ENCODE measurements at regions not wholly inside any gene's neighbourhood (a gene's known extent, or its start where the extent isn't known, plus 50 kb on each side); places are given as distances from the start of the nearest gene placed in this dataset.

DNA sequence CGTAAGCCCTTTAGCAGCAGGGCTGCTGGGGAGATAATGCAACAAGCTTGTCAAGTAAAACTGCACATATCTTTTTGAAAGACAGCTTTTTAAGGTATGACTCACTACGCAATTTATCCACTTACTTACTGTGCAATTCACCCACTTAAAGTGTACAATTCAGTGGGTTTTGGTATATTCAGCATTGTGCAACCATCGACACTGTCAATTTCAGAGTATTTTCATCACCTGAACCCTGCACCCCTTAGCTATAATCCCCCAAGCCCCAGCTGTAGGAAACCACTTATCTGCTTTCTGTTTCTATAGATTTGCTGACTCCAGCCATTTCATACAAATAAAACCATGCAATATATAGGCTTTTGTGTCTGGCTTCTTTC, 168.0 kb downstream of the PTPN20 start:
- H3K4me3 ChIP-seq (ENCODE audit: low read depth, low read length) = no peak overlapping the region
- POLR2A ChIA-PET = no interaction called here
- no peaks in the 10 kb centered on the region for H3K36me3 ChIP-seq (ENCODE audit: control insufficient read depth in 2 of 2, insufficient read depth in 1 of 2, low read length in 2 of 2)
- TF ChIP-seq ZNF248 (tag by site-specific recombination; IDR thresholded peaks at IDR 0.05) (no peak), ZNF133 (tag by site-specific recombination; IDR thresholded peaks at IDR 0.05) (no peak)
- TF ChIP-seq, protein P1, sequence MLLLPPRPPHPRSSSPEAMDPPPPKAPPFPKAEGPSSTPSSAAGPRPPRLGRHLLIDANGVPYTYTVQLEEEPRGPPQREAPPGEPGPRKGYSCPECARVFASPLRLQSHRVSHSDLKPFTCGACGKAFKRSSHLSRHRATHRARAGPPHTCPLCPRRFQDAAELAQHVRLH (tag by site-specific recombination; IDR thresholded peaks at IDR 0.05) = no peak
- TF ChIP-seq, protein P2, sequence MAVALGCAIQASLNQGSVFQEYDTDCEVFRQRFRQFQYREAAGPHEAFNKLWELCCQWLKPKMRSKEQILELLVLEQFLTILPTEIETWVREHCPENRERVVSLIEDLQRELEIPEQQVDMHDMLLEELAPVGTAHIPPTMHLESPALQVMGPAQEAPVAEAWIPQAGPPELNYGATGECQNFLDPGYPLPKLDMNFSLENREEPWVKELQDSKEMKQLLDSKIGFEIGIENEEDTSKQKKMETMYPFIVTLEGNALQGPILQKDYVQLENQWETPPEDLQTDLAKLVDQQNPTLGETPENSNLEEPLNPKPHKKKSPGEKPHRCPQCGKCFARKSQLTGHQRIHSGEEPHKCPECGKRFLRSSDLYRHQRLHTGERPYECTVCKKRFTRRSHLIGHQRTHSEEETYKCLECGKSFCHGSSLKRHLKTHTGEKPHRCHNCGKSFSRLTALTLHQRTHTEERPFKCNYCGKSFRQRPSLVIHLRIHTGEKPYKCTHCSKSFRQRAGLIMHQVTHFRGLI (tag by site-specific recombination; IDR thresholded peaks at IDR 0.05) = no peak
- CTCF ChIA-PET = no interaction called here
- no peaks in the 10 kb centered on the region for H3K9me3 ChIP-seq (ENCODE audit: control insufficient read depth, insufficient read depth, low read depth, low read length)
- H3K27ac ChIP-seq (ENCODE audit: extremely low read depth, low read depth, low read length) = no peak overlapping the region
- no peaks in the 10 kb centered on the region; the same call in 1 of the 2 replicates for H3K4me1 ChIP-seq (ENCODE audit: control insufficient read depth, insufficient read depth, low read length)

DNA sequence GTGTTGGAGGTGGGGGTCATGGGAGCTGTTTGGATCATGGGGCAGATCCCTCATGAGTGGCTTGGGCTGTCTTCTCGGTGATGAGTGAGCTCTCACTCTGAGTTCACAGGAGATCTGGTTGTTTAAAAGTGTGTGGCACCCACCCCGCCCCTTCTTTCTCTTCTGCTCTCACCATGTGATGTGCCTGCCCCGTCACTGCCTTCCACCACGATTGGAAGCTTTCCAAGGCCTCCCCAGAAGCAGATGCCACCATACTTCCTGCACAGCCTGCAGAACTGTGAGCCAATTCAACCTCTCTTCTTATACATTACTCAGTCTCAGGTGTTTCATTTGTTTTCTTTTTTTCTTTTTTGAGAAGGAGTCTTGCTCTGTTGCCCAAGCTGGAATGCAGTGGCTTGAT, 170.0 kb downstream of the PTPN20 start:
- H3K36me3 ChIP-seq (ENCODE audit: control insufficient read depth in 2 of 2, insufficient read depth in 1 of 2, low read length in 2 of 2) = no peaks in the 10 kb centered on the region
- no peaks in the 10 kb centered on the region; the same call in 1 of the 2 replicates for H3K4me1 ChIP-seq (ENCODE audit: control insufficient read depth, insufficient read depth, low read length)
- no peak overlapping the region for H3K27ac ChIP-seq (ENCODE audit: extremely low read depth, low read depth, low read length)
- ChIA-PET CTCF (interaction anchor here (1.3 kb wide), 1 partner anchor 88 kb away, joined by 4 read pairs; no protein-coding TSS in a partner anchor), POLR2A (no interaction called here)
- TF ChIP-seq ZNF596 (tag by site-specific recombination; IDR thresholded peaks at IDR 0.05) = no peak
- TF ChIP-seq ZIC2 (tag by site-specific recombination; IDR thresholded peaks at IDR 0.05) = no peak
- TF ChIP-seq, protein P3, sequence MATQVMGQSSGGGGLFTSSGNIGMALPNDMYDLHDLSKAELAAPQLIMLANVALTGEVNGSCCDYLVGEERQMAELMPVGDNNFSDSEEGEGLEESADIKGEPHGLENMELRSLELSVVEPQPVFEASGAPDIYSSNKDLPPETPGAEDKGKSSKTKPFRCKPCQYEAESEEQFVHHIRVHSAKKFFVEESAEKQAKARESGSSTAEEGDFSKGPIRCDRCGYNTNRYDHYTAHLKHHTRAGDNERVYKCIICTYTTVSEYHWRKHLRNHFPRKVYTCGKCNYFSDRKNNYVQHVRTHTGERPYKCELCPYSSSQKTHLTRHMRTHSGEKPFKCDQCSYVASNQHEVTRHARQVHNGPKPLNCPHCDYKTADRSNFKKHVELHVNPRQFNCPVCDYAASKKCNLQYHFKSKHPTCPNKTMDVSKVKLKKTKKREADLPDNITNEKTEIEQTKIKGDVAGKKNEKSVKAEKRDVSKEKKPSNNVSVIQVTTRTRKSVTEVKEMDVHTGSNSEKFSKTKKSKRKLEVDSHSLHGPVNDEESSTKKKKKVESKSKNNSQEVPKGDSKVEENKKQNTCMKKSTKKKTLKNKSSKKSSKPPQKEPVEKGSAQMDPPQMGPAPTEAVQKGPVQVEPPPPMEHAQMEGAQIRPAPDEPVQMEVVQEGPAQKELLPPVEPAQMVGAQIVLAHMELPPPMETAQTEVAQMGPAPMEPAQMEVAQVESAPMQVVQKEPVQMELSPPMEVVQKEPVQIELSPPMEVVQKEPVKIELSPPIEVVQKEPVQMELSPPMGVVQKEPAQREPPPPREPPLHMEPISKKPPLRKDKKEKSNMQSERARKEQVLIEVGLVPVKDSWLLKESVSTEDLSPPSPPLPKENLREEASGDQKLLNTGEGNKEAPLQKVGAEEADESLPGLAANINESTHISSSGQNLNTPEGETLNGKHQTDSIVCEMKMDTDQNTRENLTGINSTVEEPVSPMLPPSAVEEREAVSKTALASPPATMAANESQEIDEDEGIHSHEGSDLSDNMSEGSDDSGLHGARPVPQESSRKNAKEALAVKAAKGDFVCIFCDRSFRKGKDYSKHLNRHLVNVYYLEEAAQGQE (tag by site-specific recombination; IDR thresholded peaks at IDR 0.05) = no peak
- no peak for TF ChIP-seq SCRT1 (tag by site-specific recombination; IDR thresholded peaks at IDR 0.05; ENCODE audit: borderline replicate concordance)
- no peak for TF ChIP-seq PRDM1 (tag by site-specific recombination; IDR thresholded peaks at IDR 0.05)
- TF ChIP-seq ZNF114 (tag by site-specific recombination; IDR thresholded peaks at IDR 0.05) = no peak
- TF ChIP-seq, protein P4, sequence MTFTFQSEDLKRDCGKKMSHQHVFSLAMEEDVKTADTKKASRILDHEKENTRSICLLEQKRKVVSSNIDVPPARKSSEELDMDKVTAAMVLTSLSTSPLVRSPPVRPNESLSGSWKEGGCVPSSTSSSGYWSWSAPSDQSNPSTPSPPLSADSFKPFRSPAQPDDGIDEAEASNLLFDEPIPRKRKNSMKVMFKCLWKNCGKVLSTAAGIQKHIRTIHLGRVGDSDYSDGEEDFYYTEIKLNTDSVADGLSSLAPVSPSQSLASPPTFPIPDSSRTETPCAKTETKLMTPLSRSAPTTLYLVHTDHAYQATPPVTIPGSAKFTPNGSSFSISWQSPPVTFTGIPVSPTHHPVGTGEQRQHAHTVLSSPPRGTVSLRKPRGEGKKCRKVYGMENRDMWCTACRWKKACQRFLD (tag by site-specific recombination; IDR thresholded peaks at IDR 0.05) = no peak
- no peak for TF ChIP-seq ZNF350 (tag by site-specific recombination; IDR thresholded peaks at IDR 0.05)
- TF ChIP-seq ZNF169 (tag by site-specific recombination; IDR thresholded peaks at IDR 0.05) = no peak
- TF ChIP-seq ZNF2 (tag by site-specific recombination; IDR thresholded peaks at IDR 0.05) = no peak
- TF ChIP-seq ZNF214 (tag by site-specific recombination; IDR thresholded peaks at IDR 0.05; ENCODE audit: borderline replicate concordance) = no peak
- no peak for TF ChIP-seq ZNF433 (tag by site-specific recombination; IDR thresholded peaks at IDR 0.05; ENCODE audit: low read depth)
- TF ChIP-seq, protein P5, sequence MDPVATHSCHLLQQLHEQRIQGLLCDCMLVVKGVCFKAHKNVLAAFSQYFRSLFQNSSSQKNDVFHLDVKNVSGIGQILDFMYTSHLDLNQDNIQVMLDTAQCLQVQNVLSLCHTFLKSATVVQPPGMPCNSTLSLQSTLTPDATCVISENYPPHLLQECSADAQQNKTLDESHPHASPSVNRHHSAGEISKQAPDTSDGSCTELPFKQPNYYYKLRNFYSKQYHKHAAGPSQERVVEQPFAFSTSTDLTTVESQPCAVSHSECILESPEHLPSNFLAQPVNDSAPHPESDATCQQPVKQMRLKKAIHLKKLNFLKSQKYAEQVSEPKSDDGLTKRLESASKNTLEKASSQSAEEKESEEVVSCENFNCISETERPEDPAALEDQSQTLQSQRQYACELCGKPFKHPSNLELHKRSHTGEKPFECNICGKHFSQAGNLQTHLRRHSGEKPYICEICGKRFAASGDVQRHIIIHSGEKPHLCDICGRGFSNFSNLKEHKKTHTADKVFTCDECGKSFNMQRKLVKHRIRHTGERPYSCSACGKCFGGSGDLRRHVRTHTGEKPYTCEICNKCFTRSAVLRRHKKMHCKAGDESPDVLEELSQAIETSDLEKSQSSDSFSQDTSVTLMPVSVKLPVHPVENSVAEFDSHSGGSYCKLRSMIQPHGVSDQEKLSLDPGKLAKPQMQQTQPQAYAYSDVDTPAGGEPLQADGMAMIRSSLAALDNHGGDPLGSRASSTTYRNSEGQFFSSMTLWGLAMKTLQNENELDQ (tag by site-specific recombination; IDR thresholded peaks at IDR 0.05; ENCODE audit: low read depth) = no peak
- TF ChIP-seq ZNF202 (tag by site-specific recombination; IDR thresholded peaks at IDR 0.05; ENCODE audit: borderline replicate concordance) = no peak
- TF ChIP-seq HOXA7 (CRISPR knock-in tag; IDR thresholded peaks at IDR 0.05; ENCODE audit: borderline replicate concordance) = no peak
- TF ChIP-seq ZNF624 (tag by site-specific recombination; IDR thresholded peaks at IDR 0.05) = no peak
- no peak for TF ChIP-seq KLF9 (tag by site-specific recombination; IDR thresholded peaks at IDR 0.05; ENCODE audit: low read depth)
- TF ChIP-seq ZNF416 (tag by site-specific recombination; IDR thresholded peaks at IDR 0.05) = no peak
- no peak overlapping the region for H3K4me3 ChIP-seq (ENCODE audit: low read depth, low read length)
- H3K9me3 ChIP-seq (ENCODE audit: control insufficient read depth, insufficient read depth, low read depth, low read length) = no peaks in the 10 kb centered on the region

Measured in HEK293 (cell line).